NCI-H2196 (cell line): ENCODE measurements at regions not wholly inside any gene's neighbourhood (a gene's known extent, or its start where the extent isn't known, plus 50 kb on each side); places are given as distances from the start of the nearest gene placed in this dataset.
A peak's percentile ranks its signal among the peaks of the same experiment; 100 is the strongest.

Experiments used
- DNase-seq: peaks from one replicate; lab custom pipeline; 2025; ENCODE audit not compliant: unreplicated experiment; lab: John Stamatoyannopoulos, UW

- DNase-seq: no peak
Observed at GRCh38 chr2:236672606-236673005, 103.0 kb downstream of the ACKR3 start.

GRCh38 chr2:236673126-236673822 is 103.6 kb downstream of the ACKR3 start:
- DNase-seq: no peak

GRCh38 chr2:236673823-236674185 is 104.2 kb downstream of the ACKR3 start:
- no peak for DNase-seq

- no peak for DNase-seq
Observed at GRCh38 chr2:236674238-236674637, 104.6 kb downstream of the ACKR3 start.

- DNase-seq: no peak
Observed at GRCh38 chr2:236674646-236675045, 105.0 kb downstream of the ACKR3 start.

- no peak for DNase-seq
Observed at GRCh38 chr2:236675051-236675450, 105.4 kb downstream of the ACKR3 start.

GRCh38 chr2:236675526-236675925 is 105.9 kb downstream of the ACKR3 start:
- DNase-seq: no peak

- peak; percentile 15 for DNase-seq
Observed at GRCh38 chr2:236676136-236676873, 106.7 kb downstream of the ACKR3 start.

GRCh38 chr2:236677368-236677767 is 107.7 kb downstream of the ACKR3 start:
- no peak for DNase-seq

- no peak for DNase-seq
Observed at GRCh38 chr2:236678307-236678975, 108.8 kb downstream of the ACKR3 start.

- no peak for DNase-seq
Observed at GRCh38 chr2:236679884-236680860, 110.5 kb downstream of the ACKR3 start.

- DNase-seq: no peak
Observed at GRCh38 chr2:236682651-236683422, 113.2 kb downstream of the ACKR3 start.

- no peak for DNase-seq
Observed at GRCh38 chr2:236684504-236685256, 115.1 kb downstream of the ACKR3 start.

- no peak for DNase-seq
Observed at GRCh38 chr2:236685361-236685760, 115.7 kb downstream of the ACKR3 start.

- DNase-seq: no peak
Observed at GRCh38 chr2:236685979-236686520, 116.4 kb downstream of the ACKR3 start.

- no peak for DNase-seq
Observed at GRCh38 chr2:236686561-236686960, 116.9 kb downstream of the ACKR3 start.

GRCh38 chr2:236687296-236687965 is 117.8 kb downstream of the ACKR3 start:
- DNase-seq: no peak

- DNase-seq: no peak
Observed at GRCh38 chr2:236688157-236688556, 118.5 kb downstream of the ACKR3 start.
